NB4 (cell line): ENCODE measurements at regions not wholly inside any gene's neighbourhood (a gene's known extent, or its start where the extent isn't known, plus 50 kb on each side); places are given as distances from the start of the nearest gene placed in this dataset.

ENCODE experiments used
- DNase-seq: peaks from one replicate; pipeline ENCODE4 v3.0.0; 2010; ENCODE audit warnings: low read depth
- H3K4me3 ChIP-seq: one replicate; pipeline ENCODE4 v1.5.1; 2011; ENCODE audit warnings: mild to moderate bottlenecking, low read depth, low read length, moderate library complexity
- MYC ChIP-seq: IDR thresholded peaks from 2 replicates; pipeline ENCODE4 v1.6.1; 2011; ENCODE audit warnings: low read depth, low read length
- POLR2A ChIP-seq: IDR thresholded peaks from 2 replicates; pipeline ENCODE4 v1.6.1; 2011; ENCODE audit warnings: mild to moderate bottlenecking; ENCODE audit not compliant: insufficient read length; ENCODE audit errors: extremely low read depth
- TF ChIP-seq, protein P1 (sequence below): IDR thresholded peaks from one replicate; pipeline ENCODE4 v1.5.1; 2012; ENCODE audit warnings: low read depth, low read length
- TF ChIP-seq, protein P2 (sequence below): IDR thresholded peaks from 2 replicates; pipeline ENCODE4 v1.6.1; 2011; ENCODE audit warnings: low read depth, low read length

DNA sequence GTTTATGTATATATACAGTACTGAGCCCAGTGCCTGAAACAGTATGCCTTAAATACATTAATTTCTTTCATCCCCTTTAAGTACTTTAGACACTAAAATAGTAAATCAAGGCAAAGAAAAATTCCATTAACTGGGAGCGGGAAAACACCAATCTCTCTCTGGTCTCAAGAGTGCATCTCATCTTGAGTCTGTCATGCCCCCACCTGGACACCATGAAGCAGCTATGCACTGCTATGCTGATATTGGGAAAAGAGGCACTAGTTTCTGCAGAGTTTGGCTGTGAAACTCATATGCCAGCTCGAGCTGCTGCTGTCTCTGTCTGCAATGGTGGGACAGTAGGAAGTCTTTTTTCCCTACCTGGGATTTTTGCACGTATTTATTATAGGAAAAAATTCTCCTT lies 754.4 kb upstream of the RAG2 start:
- no peak overlapping the region for H3K4me3 ChIP-seq
- TF ChIP-seq, protein P1, sequence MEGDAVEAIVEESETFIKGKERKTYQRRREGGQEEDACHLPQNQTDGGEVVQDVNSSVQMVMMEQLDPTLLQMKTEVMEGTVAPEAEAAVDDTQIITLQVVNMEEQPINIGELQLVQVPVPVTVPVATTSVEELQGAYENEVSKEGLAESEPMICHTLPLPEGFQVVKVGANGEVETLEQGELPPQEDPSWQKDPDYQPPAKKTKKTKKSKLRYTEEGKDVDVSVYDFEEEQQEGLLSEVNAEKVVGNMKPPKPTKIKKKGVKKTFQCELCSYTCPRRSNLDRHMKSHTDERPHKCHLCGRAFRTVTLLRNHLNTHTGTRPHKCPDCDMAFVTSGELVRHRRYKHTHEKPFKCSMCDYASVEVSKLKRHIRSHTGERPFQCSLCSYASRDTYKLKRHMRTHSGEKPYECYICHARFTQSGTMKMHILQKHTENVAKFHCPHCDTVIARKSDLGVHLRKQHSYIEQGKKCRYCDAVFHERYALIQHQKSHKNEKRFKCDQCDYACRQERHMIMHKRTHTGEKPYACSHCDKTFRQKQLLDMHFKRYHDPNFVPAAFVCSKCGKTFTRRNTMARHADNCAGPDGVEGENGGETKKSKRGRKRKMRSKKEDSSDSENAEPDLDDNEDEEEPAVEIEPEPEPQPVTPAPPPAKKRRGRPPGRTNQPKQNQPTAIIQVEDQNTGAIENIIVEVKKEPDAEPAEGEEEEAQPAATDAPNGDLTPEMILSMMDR = no peak
- TF ChIP-seq POLR2A = no peak
- TF ChIP-seq, protein P2, sequence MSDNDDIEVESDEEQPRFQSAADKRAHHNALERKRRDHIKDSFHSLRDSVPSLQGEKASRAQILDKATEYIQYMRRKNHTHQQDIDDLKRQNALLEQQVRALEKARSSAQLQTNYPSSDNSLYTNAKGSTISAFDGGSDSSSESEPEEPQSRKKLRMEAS = no peak
- no peak for TF ChIP-seq MYC
- no peak for DNase-seq

DNA sequence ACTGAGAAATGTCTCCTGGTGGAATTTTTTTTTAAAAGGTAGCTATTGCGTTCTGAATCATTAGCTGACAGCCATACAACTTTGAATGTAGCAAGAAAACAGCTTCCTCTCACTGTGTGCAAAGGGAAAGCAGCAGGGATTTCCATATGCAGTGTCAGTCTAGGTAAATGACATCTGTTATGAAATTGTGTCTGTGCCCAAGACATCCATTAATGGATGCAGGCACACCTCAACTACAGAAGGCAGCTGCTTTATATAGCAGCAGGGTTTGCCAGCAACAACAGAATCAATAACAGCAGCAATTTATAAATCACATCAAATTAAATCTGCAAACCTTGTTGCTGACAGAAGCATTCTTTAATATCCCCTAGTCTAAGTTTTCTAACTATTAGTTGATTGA lies 745.3 kb upstream of the RAG2 start:
- H3K4me3 ChIP-seq = no peak overlapping the region
- TF ChIP-seq, protein P1 = no peak
- TF ChIP-seq MYC (no peak), POLR2A (no peak)
- TF ChIP-seq, protein P2 = no peak
- DNase-seq = no peak

DNA sequence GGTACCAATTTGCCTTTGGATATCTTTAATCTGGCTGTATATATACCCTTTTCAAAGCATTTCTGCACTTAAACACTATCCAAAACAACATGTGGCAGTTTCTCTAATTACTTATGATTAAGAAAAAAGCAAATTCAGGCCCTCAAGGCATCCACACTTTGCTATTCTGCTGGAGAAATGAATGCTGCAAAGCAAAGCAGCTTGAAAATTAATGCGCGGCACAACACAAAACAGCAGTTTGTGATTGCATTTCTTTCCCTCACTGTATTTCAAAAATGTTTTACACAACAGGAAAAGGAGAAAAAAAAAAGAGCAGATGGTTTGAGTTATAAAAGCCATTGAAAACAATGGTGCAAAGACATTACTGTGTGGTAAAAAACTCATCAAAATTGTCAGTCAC lies 738.4 kb upstream of the RAG2 start:
- no peak overlapping the region for H3K4me3 ChIP-seq
- no peak for DNase-seq
- TF ChIP-seq, protein P2 = no peak
- TF ChIP-seq POLR2A (no peak), MYC (no peak)
- TF ChIP-seq, protein P1 = no peak

DNA sequence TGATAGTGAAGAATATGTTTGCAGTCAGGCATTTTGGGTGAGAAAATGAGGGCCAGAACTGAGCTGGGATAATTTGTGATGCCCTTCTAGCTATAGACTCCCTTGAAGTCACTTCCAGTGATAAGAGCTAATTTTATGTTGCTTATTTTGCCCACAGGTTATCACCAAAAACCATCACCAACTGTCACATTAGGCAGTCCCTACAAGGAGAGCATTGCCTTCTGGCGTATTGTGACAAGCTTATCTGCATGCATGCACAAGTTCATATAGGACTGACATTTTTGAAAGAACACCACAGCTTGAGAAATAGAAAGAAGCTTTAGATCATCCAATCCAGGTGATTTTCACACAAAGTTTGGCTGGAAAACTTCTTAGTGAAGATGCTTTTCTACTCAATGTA lies 735.3 kb upstream of the RAG2 start:
- DNase-seq = no peak
- TF ChIP-seq POLR2A (no peak), MYC (no peak)
- TF ChIP-seq, protein P2 = no peak
- TF ChIP-seq, protein P1 = no peak
- no peak overlapping the region for H3K4me3 ChIP-seq

DNA sequence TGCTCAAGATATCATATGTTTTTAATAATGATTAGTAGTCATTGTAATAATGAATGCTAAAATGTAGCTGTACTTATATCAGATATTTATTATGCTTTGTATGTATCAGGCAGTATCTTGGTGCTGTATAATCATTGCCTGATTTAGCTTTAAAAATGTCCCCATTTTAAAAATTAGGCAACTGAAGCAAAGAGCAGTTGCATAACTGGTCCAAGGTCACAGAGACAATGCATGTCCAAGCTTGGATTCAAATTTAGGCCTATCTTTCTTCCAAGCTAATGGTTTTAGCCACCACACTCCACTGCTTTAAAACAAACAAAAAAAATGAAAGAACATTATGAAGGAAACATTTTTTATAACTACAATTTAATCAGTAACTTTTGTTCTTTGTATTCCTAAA lies 725.8 kb upstream of the RAG2 start:
- TF ChIP-seq, protein P2 = no peak
- no peak for TF ChIP-seq POLR2A
- TF ChIP-seq MYC = no peak
- TF ChIP-seq, protein P1 = no peak
- H3K4me3 ChIP-seq = no peak overlapping the region
- no peak for DNase-seq
